ENCODE measurements at regions not wholly inside any gene's neighbourhood (a gene's known extent, or its start where the extent isn't known, plus 50 kb on each side); places are given as distances from the start of the nearest gene placed in this dataset.
"Not testable (repeated sequence)": the region's sequence is repeated elsewhere in the genome, so short reads cannot be mapped to it uniquely, and the experiment has no call there.

- DNase-seq, result no peak
Observed at GRCh38 chr2:54065411-54065810, 50.0 kb upstream of the ACYP2 start.

- DNase-seq, result no peak
Observed at GRCh38 chr2:54063967-54064535, 51.4 kb upstream of the ACYP2 start.

- no peak for DNase-seq
Observed at GRCh38 chr2:54062401-54062800, 53.0 kb upstream of the ACYP2 start.

DNA sequence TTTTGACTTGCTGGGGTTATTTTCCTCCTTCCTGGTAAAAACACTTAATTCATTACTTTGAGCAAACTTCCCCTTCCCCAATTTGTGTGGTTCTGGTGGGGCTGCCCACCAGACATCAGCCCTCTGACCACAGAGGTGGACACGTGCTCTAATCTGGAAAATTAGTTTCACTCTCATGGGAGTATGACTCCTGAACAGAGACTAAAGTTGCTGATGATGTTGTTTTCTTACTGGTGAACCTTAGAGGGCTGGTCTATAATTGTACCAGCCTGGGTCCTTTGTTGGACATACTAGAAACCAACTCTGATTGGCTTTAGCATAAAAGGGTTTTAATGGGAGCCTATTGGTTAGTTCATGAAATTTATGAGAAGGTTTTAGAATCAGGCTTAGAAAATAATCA lies 54.1 kb upstream of the ACYP2 start:
- DNase-seq, result no peak

GRCh38 chr2:54059986-54060385 lies 55.4 kb upstream of the ACYP2 start:
- DNase-seq, result no peak

- DNase-seq, result no peak
Observed at GRCh38 chr2:54059504-54059903, 55.9 kb upstream of the ACYP2 start.

GRCh38 chr2:54058449-54058848 lies 57.0 kb upstream of the ACYP2 start:
- no peak for DNase-seq

- DNase-seq, result no peak
Observed at GRCh38 chr2:54054774-54055173, 60.6 kb upstream of the ACYP2 start.

GRCh38 chr2:54054271-54054670 lies 61.1 kb upstream of the ACYP2 start:
- no peak for DNase-seq

DNA sequence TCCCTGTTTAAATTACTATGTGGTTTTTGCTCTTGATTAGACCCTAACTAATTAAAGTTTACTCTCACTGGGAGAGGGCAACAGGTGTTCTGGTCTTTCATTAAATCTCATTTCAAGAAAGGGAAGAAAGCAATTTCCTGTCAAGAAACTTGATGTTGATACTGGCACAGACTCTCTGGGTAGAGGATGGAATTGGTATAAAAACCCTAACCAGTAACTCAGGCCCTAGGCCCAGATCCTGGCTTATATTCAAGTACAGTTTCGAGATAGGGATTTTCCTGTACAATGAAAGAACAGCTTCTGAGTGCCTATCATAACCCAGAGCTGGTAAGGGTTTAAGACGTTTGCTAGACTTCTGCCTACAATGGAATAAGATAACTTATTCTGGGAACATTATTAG lies 61.6 kb upstream of the ACYP2 start:
- no peak for DNase-seq

GRCh38 chr2:54052825-54053718 lies 62.3 kb upstream of the ACYP2 start:
- DNase-seq, result no peak

DNA sequence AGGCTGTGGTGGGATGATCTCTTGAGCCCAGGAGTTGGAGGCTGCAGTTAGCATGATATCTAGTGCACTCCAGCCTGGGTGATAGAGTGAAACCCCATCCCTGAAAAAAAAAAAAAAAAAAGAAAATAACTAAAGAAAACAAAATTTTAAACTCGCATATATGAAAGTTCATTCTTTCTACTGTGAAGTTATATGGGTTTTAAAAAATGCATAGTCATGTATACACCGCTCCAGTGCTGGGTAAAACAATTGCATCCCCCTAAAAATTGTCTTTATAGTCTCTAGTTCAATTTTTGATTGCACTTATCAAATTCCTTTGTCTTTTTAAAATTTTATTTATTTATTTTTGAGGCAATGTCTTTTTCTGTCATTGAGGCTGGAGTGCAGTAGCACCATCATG lies 65.0 kb upstream of the ACYP2 start:
- no peak for DNase-seq

GRCh38 chr2:54049365-54049764 lies 66.0 kb upstream of the ACYP2 start:
- DNase-seq, result no peak

- DNase-seq, result not testable (repeated sequence)
Observed at GRCh38 chr2:54048896-54049295, 66.5 kb upstream of the ACYP2 start.

- DNase-seq, result peak; percentile 10
Observed at GRCh38 chr2:54048117-54048785, 67.2 kb upstream of the ACYP2 start.

GRCh38 chr2:54047658-54048057 lies 67.8 kb upstream of the ACYP2 start:
- no peak for DNase-seq

- no peak for DNase-seq
Observed at GRCh38 chr2:54047091-54047490, 68.3 kb upstream of the ACYP2 start.

DNA sequence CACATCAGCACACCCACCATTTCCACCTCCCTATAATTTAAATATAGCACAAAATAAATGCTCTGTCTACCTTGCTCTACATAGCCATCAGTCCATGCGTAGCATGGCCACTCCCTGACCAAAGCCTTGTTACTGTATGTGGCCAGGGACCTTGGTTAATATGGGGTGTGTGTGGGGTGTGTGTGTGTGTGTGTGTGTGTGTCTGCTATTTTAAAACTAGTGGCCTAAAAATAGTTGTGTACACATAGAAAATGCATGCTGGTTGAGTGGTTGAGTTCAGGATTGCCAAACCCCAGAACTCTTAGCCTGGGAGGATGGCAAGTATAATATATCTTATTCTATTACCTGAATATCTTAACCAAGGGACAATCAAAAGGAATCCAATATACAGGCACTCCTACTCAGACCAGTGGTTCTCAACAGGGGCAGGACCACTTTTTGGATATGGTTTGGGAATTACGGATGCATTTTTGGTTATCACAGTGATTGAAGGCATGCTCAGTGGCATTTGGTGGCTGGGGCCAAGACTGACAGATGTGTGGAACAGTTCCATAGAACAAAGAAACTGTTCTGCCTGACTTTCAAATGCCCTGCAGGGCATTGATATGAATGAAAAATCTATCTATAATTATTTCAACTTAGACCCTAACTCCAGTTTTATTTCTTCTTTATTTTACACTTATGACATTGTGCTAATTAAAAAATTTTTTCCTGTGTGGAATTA lies 72.3 kb upstream of the PSME4 start:
- no peak for DNase-seq

GRCh38 chr2:54042341-54042740 lies 71.5 kb upstream of the PSME4 start:
- no peak for DNase-seq

- DNase-seq, result peak; percentile 28
Observed at GRCh38 chr2:54041135-54041534, 70.3 kb upstream of the PSME4 start.

- DNase-seq, result no peak
Observed at GRCh38 chr2:54040685-54041084, 69.9 kb upstream of the PSME4 start.

- DNase-seq, result no peak
Observed at GRCh38 chr2:54040250-54040649, 69.5 kb upstream of the PSME4 start.

DNA sequence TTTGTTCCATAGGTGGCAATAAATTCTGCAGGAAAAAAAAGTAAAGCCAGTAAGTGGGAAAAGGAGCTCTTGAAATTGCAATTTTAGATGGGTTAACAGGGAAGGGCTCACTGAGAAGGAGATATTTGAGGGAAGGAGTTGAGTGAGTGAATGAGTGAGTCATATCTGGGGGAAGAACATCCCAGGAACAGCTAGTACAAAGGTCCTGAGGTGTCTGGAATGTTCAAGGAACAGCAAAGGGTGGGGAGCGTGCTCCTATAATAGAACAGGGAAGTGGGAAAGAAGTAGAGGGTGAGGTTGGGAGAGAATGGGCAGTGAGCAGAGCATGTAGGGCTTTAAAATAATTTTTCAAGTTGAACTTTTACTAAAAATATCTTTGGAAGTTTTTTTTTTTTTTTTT lies 68.0 kb upstream of the PSME4 start:
- DNase-seq, result no peak

Measured in CD4-positive, alpha-beta T cell treated with Interleukin-6 for 4 hours (primary cell).